Left hindlimb (tissue), 1 donor: ENCODE measurements at regions not wholly inside any gene's neighbourhood (a gene's known extent, or its start where the extent isn't known, plus 50 kb on each side); places are given as distances from the start of the nearest gene placed in this dataset.

Experiments
- DNase-seq: peaks from one replicate; pipeline ENCODE4 v3.0.0-alpha.2; 2018

GRCh38 chr5:61689153-61689846, 357.2 kb downstream of the ZSWIM6 start:
- DNase-seq, result no peak

- peak; percentile 56 for DNase-seq
Measured at GRCh38 chr5:61697809-61698558, 365.9 kb downstream of the ZSWIM6 start.

GRCh38 chr5:61701877-61702602, 370.0 kb downstream of the ZSWIM6 start:
- peak; percentile 56 for DNase-seq

- no peak for DNase-seq
Measured at GRCh38 chr5:61702784-61703183, 370.7 kb downstream of the ZSWIM6 start.

- no peak for DNase-seq
Measured at GRCh38 chr5:61704289-61704688, 372.2 kb downstream of the ZSWIM6 start.

GRCh38 chr5:61706751-61707150, 374.7 kb downstream of the ZSWIM6 start:
- no peak for DNase-seq

- no peak for DNase-seq
Measured at GRCh38 chr5:61719124-61719523, 387.1 kb downstream of the ZSWIM6 start.

- DNase-seq, result no peak
Measured at GRCh38 chr5:61720829-61721228, 388.8 kb downstream of the ZSWIM6 start.

- DNase-seq, result no peak
Measured at GRCh38 chr5:61724102-61724501, 392.0 kb downstream of the ZSWIM6 start.

GRCh38 chr5:61728287-61728686, 396.2 kb downstream of the ZSWIM6 start:
- no peak for DNase-seq

- DNase-seq, result no peak
Measured at GRCh38 chr5:61730866-61731265, 398.8 kb downstream of the ZSWIM6 start.

GRCh38 chr5:61731267-61731945, 399.3 kb downstream of the ZSWIM6 start:
- no peak for DNase-seq

GRCh38 chr5:61731946-61732314, 399.9 kb downstream of the ZSWIM6 start:
- no peak for DNase-seq

- DNase-seq, result no peak
Measured at GRCh38 chr5:61732369-61732768, 400.3 kb downstream of the ZSWIM6 start.

GRCh38 chr5:61732796-61733195, 400.7 kb downstream of the ZSWIM6 start:
- no peak for DNase-seq

- no peak for DNase-seq
Measured at GRCh38 chr5:61734001-61734400, 401.9 kb downstream of the ZSWIM6 start.

- no peak for DNase-seq
Measured at GRCh38 chr5:61734966-61735365, 402.9 kb downstream of the ZSWIM6 start.

- DNase-seq, result no peak
Measured at GRCh38 chr5:61735531-61735930, 403.5 kb downstream of the ZSWIM6 start.

GRCh38 chr5:61735995-61736394, 403.9 kb downstream of the ZSWIM6 start:
- no peak for DNase-seq

- DNase-seq, result no peak
Measured at GRCh38 chr5:61737301-61737963, 405.4 kb downstream of the ZSWIM6 start.

GRCh38 chr5:61737964-61738340, 405.9 kb downstream of the ZSWIM6 start:
- DNase-seq, result no peak

GRCh38 chr5:61738446-61738845, 406.4 kb downstream of the ZSWIM6 start:
- no peak for DNase-seq
